ENCODE measurements at regions not wholly inside any gene's neighbourhood (a gene's known extent, or its start where the extent isn't known, plus 50 kb on each side); places are given as distances from the start of the nearest gene placed in this dataset.
A peak's percentile ranks its signal among the peaks of the same experiment; 100 is the strongest.
"Not testable (repeated sequence)": the region's sequence is repeated elsewhere in the genome, so short reads cannot be mapped to it uniquely, and the experiment has no call there.

GRCh38 chr22:25383892-25384291 is 164.5 kb downstream of the CRYBB2 start:
- DNase-seq = no peak
- Mint-ChIP-seq H3K27me3 (no peaks in the 10 kb centered on the region), H3K27ac (no peak overlapping the region), H3K4me1 (peaks cover 32% of the 10 kb centered on the region), H3K36me3 (ENCODE audit: low read depth) (peaks cover 15% of the 10 kb centered on the region), H3K9me3 (no peaks in the 10 kb centered on the region), H3K4me3 (no peak overlapping the region)
- intact Hi-C loops (cut with micrococcal nuclease) = no loop called here

- Mint-ChIP-seq H3K9me3 (no peaks in the 10 kb centered on the region), H3K4me3 (no peak overlapping the region), H3K27me3 (no peaks in the 10 kb centered on the region), H3K4me1 (peaks cover 42% of the 10 kb centered on the region), H3K27ac (peak overlapping the region; percentile 37), H3K36me3 (ENCODE audit: low read depth) (no peaks in the 10 kb centered on the region)
- DNase-seq = no peak
- intact Hi-C loops (cut with micrococcal nuclease) = no loop called here
Measured at GRCh38 chr22:25386538-25386884, 167.1 kb downstream of the CRYBB2 start.

- no peaks in the 10 kb centered on the region for H3K36me3 Mint-ChIP-seq (ENCODE audit: low read depth)
- no peaks in the 10 kb centered on the region for H3K27me3 Mint-ChIP-seq
- H3K4me1 Mint-ChIP-seq = peaks cover 40% of the 10 kb centered on the region
- no peaks in the 10 kb centered on the region for H3K9me3 Mint-ChIP-seq
- no peak overlapping the region for H3K4me3 Mint-ChIP-seq
- H3K27ac Mint-ChIP-seq = no peak overlapping the region
- intact Hi-C loops (cut with micrococcal nuclease) = no loop called here
- no peak for DNase-seq
Measured at GRCh38 chr22:25388415-25388814, 169.0 kb downstream of the CRYBB2 start.

- intact Hi-C loops (cut with micrococcal nuclease) = no loop called here
- Mint-ChIP-seq H3K27ac (no peak overlapping the region), H3K4me1 (peaks cover 40% of the 10 kb centered on the region), H3K4me3 (peak overlapping the region; percentile 47), H3K36me3 (ENCODE audit: low read depth) (no peaks in the 10 kb centered on the region), H3K9me3 (no peaks in the 10 kb centered on the region), H3K27me3 (no peaks in the 10 kb centered on the region)
- peak; percentile 69 for DNase-seq
Measured at GRCh38 chr22:25388866-25389540, 169.6 kb downstream of the CRYBB2 start.

- intact Hi-C loops (cut with micrococcal nuclease) = no loop called here
- H3K4me1 Mint-ChIP-seq = peaks cover 40% of the 10 kb centered on the region
- no peak for DNase-seq
- no peaks in the 10 kb centered on the region for H3K27me3 Mint-ChIP-seq
- no peak overlapping the region for H3K27ac Mint-ChIP-seq
- no peaks in the 10 kb centered on the region for H3K36me3 Mint-ChIP-seq (ENCODE audit: low read depth)
- H3K4me3 Mint-ChIP-seq = no peak overlapping the region
- no peaks in the 10 kb centered on the region for H3K9me3 Mint-ChIP-seq
Measured at GRCh38 chr22:25389541-25389919, 170.1 kb downstream of the CRYBB2 start.

GRCh38 chr22:25390297-25391240 is 171.1 kb downstream of the CRYBB2 start:
- Mint-ChIP-seq H3K4me1 (peaks cover 38% of the 10 kb centered on the region), H3K9me3 (no peaks in the 10 kb centered on the region), H3K4me3 (no peak overlapping the region), H3K27me3 (no peaks in the 10 kb centered on the region), H3K36me3 (ENCODE audit: low read depth) (no peaks in the 10 kb centered on the region), H3K27ac (no peak overlapping the region)
- no peak for DNase-seq
- intact Hi-C loops (cut with micrococcal nuclease) = no loop called here

- Mint-ChIP-seq H3K27ac (no peak overlapping the region), H3K36me3 (ENCODE audit: low read depth) (peaks cover 2% of the 10 kb centered on the region), H3K9me3 (no peaks in the 10 kb centered on the region), H3K4me1 (peaks cover 32% of the 10 kb centered on the region), H3K27me3 (no peaks in the 10 kb centered on the region), H3K4me3 (no peak overlapping the region)
- intact Hi-C loops (cut with micrococcal nuclease) = no loop called here
- DNase-seq = no peak
Measured at GRCh38 chr22:25392584-25392983, 171.9 kb upstream of the GRK3 start.

- H3K9me3 Mint-ChIP-seq = no peaks in the 10 kb centered on the region
- H3K27me3 Mint-ChIP-seq = no peaks in the 10 kb centered on the region
- intact Hi-C loops (cut with micrococcal nuclease) = no loop called here
- no peak for DNase-seq
- H3K27ac Mint-ChIP-seq = no peak overlapping the region
- no peak overlapping the region for H3K4me3 Mint-ChIP-seq
- H3K36me3 Mint-ChIP-seq (ENCODE audit: low read depth) = peaks cover 2% of the 10 kb centered on the region
- H3K4me1 Mint-ChIP-seq = peaks cover 31% of the 10 kb centered on the region
Measured at GRCh38 chr22:25393121-25393805, 171.2 kb upstream of the GRK3 start.

GRCh38 chr22:25395468-25395867 is 169.0 kb upstream of the GRK3 start:
- Mint-ChIP-seq H3K27me3 (no peaks in the 10 kb centered on the region), H3K4me1 (peaks cover 19% of the 10 kb centered on the region), H3K27ac (no peak overlapping the region), H3K9me3 (no peaks in the 10 kb centered on the region), H3K4me3 (no peak overlapping the region), H3K36me3 (ENCODE audit: low read depth) (peaks cover 2% of the 10 kb centered on the region)
- no peak for DNase-seq
- intact Hi-C loops (cut with micrococcal nuclease) = no loop called here

GRCh38 chr22:25395915-25396314 is 168.6 kb upstream of the GRK3 start:
- Mint-ChIP-seq H3K36me3 (ENCODE audit: low read depth) (peaks cover 2% of the 10 kb centered on the region), H3K4me1 (peaks cover 19% of the 10 kb centered on the region), H3K4me3 (no peak overlapping the region), H3K27me3 (no peaks in the 10 kb centered on the region), H3K27ac (no peak overlapping the region), H3K9me3 (no peaks in the 10 kb centered on the region)
- DNase-seq = no peak
- intact Hi-C loops (cut with micrococcal nuclease) = no loop called here

GRCh38 chr22:25396615-25397200 is 167.8 kb upstream of the GRK3 start:
- Mint-ChIP-seq H3K4me3 (no peak overlapping the region), H3K27me3 (no peaks in the 10 kb centered on the region), H3K27ac (no peak overlapping the region), H3K36me3 (ENCODE audit: low read depth) (peaks cover 2% of the 10 kb centered on the region), H3K4me1 (peaks cover 22% of the 10 kb centered on the region), H3K9me3 (no peaks in the 10 kb centered on the region)
- no peak for DNase-seq
- intact Hi-C loops (cut with micrococcal nuclease) = no loop called here

- DNase-seq = no peak
- Mint-ChIP-seq H3K36me3 (ENCODE audit: low read depth) (peaks cover 2% of the 10 kb centered on the region), H3K27ac (peak overlapping the region; percentile 19), H3K4me1 (peaks cover 28% of the 10 kb centered on the region), H3K9me3 (no peaks in the 10 kb centered on the region), H3K4me3 (peak overlapping the region; percentile 49), H3K27me3 (no peaks in the 10 kb centered on the region)
- intact Hi-C loops (cut with micrococcal nuclease) = loop anchor here (2.0 kb wide), 1 partner anchor 35 kb away; no protein-coding TSS in a partner anchor
Measured at GRCh38 chr22:25397616-25398015, 166.9 kb upstream of the GRK3 start.

GRCh38 chr22:25398591-25399062 is 165.8 kb upstream of the GRK3 start:
- peak; percentile 75 for DNase-seq
- not testable (repeated sequence) for H3K27me3 Mint-ChIP-seq; H3K36me3 Mint-ChIP-seq (ENCODE audit: low read depth); H3K4me3 Mint-ChIP-seq; H3K9me3 Mint-ChIP-seq
- intact Hi-C loops (cut with micrococcal nuclease) = loop anchor here (2.0 kb wide), 1 partner anchor 36 kb away; no protein-coding TSS in a partner anchor
- peaks cover 32% of the 10 kb centered on the region for H3K4me1 Mint-ChIP-seq
- peak overlapping the region; percentile 20 for H3K27ac Mint-ChIP-seq

Data from activated CD4-positive, alpha-beta T cell treated with anti-CD3 and anti-CD28 coated beads, Interleukin-2, amount 10 ng/mL, durations not matched to agents 24 days and 14 days (primary cell).